ENCODE measurements at regions not wholly inside any gene's neighbourhood (a gene's known extent, or its start where the extent isn't known, plus 50 kb on each side); places are given as distances from the start of the nearest gene placed in this dataset.

DNA sequence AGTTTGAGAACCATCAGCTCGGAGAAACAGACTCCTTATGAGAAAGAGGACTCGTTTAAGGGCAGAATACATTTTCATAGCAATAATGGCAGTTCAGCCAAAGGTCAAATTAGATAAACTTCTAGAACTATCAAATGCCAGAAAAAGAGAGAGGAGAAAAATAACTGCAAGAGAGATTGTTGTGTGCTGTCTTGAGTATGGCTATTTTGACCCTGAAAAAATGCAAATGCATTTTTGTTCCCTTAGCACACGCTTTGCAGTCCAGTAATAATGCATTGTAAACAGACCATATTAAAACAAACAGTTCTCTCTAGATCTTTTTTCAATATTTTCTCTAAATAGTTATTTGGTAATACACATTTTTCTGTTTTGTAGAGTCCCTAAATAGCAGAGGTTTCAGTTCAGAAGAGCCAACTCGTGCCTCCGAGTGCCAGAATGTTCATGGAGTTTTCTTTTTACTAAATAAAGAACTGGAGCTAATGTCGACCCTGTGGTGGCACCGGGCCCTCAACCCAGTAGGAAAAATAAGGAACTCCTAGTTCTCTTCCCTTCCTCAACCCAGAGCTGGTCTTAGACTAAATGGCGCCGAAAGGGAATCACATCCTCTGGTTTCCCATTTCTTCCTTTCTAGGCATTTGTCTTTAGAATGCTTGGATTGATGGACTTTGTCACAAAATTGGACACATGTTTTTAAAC is 298.0 kb downstream of the MAP2K4 start:
- TF ChIP-seq, protein P1, sequence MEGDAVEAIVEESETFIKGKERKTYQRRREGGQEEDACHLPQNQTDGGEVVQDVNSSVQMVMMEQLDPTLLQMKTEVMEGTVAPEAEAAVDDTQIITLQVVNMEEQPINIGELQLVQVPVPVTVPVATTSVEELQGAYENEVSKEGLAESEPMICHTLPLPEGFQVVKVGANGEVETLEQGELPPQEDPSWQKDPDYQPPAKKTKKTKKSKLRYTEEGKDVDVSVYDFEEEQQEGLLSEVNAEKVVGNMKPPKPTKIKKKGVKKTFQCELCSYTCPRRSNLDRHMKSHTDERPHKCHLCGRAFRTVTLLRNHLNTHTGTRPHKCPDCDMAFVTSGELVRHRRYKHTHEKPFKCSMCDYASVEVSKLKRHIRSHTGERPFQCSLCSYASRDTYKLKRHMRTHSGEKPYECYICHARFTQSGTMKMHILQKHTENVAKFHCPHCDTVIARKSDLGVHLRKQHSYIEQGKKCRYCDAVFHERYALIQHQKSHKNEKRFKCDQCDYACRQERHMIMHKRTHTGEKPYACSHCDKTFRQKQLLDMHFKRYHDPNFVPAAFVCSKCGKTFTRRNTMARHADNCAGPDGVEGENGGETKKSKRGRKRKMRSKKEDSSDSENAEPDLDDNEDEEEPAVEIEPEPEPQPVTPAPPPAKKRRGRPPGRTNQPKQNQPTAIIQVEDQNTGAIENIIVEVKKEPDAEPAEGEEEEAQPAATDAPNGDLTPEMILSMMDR (IDR thresholded peaks at IDR 0.05), result no peak
- TF ChIP-seq POLR2A (IDR thresholded peaks at IDR 0.05) (no peak), POLR2AphosphoS5 (IDR thresholded peaks at IDR 0.05; ENCODE audit: insufficient read depth in 1 of 2, low read depth in 1 of 2) (peak in 1 of 2 donors; percentile 33)
